ENCODE measurements at regions not wholly inside any gene's neighbourhood (a gene's known extent, or its start where the extent isn't known, plus 50 kb on each side); places are given as distances from the start of the nearest gene placed in this dataset.

DNA sequence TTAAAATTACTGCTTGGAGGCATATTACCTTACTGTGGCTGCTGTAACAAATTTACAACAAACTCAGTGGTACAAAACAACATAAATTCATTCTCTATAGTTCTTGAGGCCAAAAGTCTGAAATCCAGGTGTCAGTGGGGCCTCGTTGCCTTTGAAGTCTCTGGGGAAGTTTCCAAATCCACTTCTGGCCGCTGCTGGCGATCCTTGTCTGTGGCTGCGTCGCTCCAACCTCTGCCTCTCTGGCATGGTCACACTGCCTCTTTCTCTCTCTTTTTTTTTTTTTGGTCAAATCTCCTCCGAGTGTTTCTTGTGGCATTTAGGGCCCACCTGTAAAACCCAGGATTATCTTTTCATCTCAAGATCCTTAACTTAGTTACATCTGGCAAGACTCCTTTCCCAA is 182.8 kb downstream of the ST6GAL2 start:
- H3K27me3 ChIP-seq, result no peaks in the 10 kb centered on the region
- DNase-seq, result no peak
- H3K4me3 ChIP-seq, result no peak overlapping the region
- TF ChIP-seq, protein P1, sequence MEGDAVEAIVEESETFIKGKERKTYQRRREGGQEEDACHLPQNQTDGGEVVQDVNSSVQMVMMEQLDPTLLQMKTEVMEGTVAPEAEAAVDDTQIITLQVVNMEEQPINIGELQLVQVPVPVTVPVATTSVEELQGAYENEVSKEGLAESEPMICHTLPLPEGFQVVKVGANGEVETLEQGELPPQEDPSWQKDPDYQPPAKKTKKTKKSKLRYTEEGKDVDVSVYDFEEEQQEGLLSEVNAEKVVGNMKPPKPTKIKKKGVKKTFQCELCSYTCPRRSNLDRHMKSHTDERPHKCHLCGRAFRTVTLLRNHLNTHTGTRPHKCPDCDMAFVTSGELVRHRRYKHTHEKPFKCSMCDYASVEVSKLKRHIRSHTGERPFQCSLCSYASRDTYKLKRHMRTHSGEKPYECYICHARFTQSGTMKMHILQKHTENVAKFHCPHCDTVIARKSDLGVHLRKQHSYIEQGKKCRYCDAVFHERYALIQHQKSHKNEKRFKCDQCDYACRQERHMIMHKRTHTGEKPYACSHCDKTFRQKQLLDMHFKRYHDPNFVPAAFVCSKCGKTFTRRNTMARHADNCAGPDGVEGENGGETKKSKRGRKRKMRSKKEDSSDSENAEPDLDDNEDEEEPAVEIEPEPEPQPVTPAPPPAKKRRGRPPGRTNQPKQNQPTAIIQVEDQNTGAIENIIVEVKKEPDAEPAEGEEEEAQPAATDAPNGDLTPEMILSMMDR (IDR thresholded peaks at IDR 0.05), result no peak
- TF ChIP-seq POLR2A (IDR thresholded peaks at IDR 0.05), result no peak
- H3K36me3 ChIP-seq, result no peaks in the 10 kb centered on the region
- WGBS (ENCODE audit: insufficient coverage, low coverage, low lambda C conversion rate, missing lambda C conversion rate), result 66% methylated on average over 6 of the region's 6 CpGs
- intact Hi-C loops (cut with DNase I), result no loop called here
- no peak for ATAC-seq
- no peak overlapping the region for H3K27ac ChIP-seq
- H3K9me3 ChIP-seq, result no peaks in the 10 kb centered on the region
- no peaks in the 10 kb centered on the region for H3K4me1 ChIP-seq

DNA sequence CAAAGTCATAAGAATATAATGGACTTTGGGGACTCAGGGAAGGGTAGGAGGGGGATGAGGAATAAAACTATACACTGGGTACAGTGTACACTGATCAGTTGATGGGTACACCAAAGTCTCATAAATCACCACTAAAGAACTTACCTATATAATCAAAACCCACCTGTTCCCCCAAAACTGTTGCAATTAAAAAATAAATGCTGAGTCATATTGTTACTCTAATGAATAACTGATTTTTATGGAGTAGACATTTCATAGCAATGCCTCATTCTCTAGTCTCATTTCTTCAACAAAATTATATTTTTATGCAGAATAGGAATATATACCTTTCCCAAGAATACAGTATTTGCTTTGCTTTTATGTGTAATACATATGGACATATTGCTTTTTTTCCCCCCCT is 181.2 kb downstream of the ST6GAL2 start:
- no peak for DNase-seq
- no peaks in the 10 kb centered on the region for H3K36me3 ChIP-seq
- intact Hi-C loops (cut with DNase I), result no loop called here

DNA sequence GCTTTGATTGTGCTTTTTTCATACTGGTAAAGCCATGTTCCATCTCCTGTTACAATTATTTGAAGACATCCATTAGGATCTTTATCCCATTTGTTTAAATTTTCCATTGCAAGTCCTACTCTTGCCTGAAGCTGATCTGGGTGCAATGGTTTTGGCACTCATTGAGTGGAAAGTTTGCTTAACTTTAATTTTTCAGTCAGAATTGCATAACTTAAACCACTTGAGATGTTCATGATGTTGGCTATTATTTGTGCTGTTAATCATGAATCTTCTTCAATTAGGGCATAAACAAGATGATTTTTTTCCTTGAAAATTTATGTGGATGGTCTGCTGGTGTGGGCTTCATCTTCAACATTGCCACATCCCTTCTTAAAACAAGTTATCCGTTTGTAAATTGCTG is 180.1 kb downstream of the ST6GAL2 start:
- H3K4me1 ChIP-seq, result no peaks in the 10 kb centered on the region
- 33% methylated on average over 1 of the region's 1 CpG for WGBS (ENCODE audit: insufficient coverage, low coverage, low lambda C conversion rate, missing lambda C conversion rate)
- H3K4me3 ChIP-seq, result no peak overlapping the region
- intact Hi-C loops (cut with DNase I), result no loop called here
- no peaks in the 10 kb centered on the region for H3K9me3 ChIP-seq
- no peak overlapping the region for H3K27ac ChIP-seq
- no peak for ATAC-seq
- no peak for DNase-seq
- no peak for TF ChIP-seq POLR2A (IDR thresholded peaks at IDR 0.05)
- TF ChIP-seq, protein P1 (IDR thresholded peaks at IDR 0.05), result no peak
- no peaks in the 10 kb centered on the region for H3K27me3 ChIP-seq
- no peaks in the 10 kb centered on the region for H3K36me3 ChIP-seq

More for the DNA sequence above, 181.2 kb downstream of the ST6GAL2 start:
- no peak overlapping the region for H3K27ac ChIP-seq
- no peaks in the 10 kb centered on the region for H3K4me1 ChIP-seq
- ATAC-seq, result no peak
- H3K27me3 ChIP-seq, result no peaks in the 10 kb centered on the region
- no peaks in the 10 kb centered on the region for H3K9me3 ChIP-seq
- TF ChIP-seq, protein P1 (IDR thresholded peaks at IDR 0.05), result no peak
- TF ChIP-seq POLR2A (IDR thresholded peaks at IDR 0.05), result no peak
- no peak overlapping the region for H3K4me3 ChIP-seq

DNA sequence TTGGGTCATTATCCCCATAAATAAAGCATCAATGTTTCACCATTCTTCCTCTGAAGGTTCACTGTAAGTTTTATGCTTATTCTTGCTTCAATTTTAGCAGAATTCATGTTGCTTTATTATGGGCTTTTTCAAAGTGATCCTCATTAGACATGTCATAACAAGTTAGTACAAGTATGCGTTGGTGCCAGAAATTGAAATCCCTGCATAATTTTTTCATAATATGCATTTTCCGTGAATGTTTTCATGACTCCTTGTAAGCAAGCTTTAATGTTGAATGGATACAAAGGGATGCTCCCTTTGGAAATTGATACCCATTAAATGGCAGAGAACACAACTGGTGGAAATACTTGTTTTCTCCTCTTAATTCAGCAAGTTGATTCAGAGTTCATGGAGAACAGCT is 179.7 kb downstream of the ST6GAL2 start:
- no peak for ATAC-seq
- TF ChIP-seq POLR2A (IDR thresholded peaks at IDR 0.05), result no peak
- TF ChIP-seq, protein P1 (IDR thresholded peaks at IDR 0.05), result no peak

DNA sequence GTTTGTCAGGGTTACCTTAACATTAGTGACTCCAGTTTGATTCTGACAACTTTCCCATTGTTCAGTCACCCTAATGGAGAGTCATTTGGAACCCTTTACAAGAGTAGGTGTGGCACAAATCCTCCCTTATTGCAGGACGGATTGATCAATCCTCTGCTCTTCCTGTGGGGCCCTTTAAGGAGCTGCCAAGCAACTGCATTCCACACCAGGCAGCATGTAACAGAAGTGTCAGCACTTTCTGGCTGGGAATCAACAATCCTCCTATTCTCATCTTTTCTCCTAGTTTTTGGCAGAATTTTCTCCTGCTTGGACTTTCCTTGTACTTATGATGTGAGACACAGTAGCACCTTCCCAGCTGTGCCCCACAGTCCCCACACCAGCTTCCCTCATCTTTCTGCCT is 177.8 kb downstream of the ST6GAL2 start:
- ATAC-seq, result no peak
- H3K27ac ChIP-seq, result no peak overlapping the region
- H3K9me3 ChIP-seq, result no peaks in the 10 kb centered on the region
- H3K27me3 ChIP-seq, result no peaks in the 10 kb centered on the region
- WGBS (ENCODE audit: insufficient coverage, low coverage, low lambda C conversion rate, missing lambda C conversion rate), result 0% methylated on average over 1 of the region's 1 CpG
- intact Hi-C loops (cut with DNase I), result no loop called here
- DNase-seq, result no peak
- TF ChIP-seq, protein P1 (IDR thresholded peaks at IDR 0.05), result no peak
- TF ChIP-seq POLR2A (IDR thresholded peaks at IDR 0.05), result no peak
- H3K4me3 ChIP-seq, result no peak overlapping the region
- H3K36me3 ChIP-seq, result no peaks in the 10 kb centered on the region
- no peaks in the 10 kb centered on the region for H3K4me1 ChIP-seq

More for the DNA sequence above, 179.7 kb downstream of the ST6GAL2 start:
- H3K4me1 ChIP-seq, result no peaks in the 10 kb centered on the region
- WGBS (ENCODE audit: insufficient coverage, low coverage, low lambda C conversion rate, missing lambda C conversion rate), result 60% methylated on average over 2 of the region's 2 CpGs
- no peaks in the 10 kb centered on the region for H3K27me3 ChIP-seq
- no peaks in the 10 kb centered on the region for H3K36me3 ChIP-seq
- intact Hi-C loops (cut with DNase I), result no loop called here
- no peak overlapping the region for H3K27ac ChIP-seq
- H3K4me3 ChIP-seq, result no peak overlapping the region
- DNase-seq, result no peak
- no peaks in the 10 kb centered on the region for H3K9me3 ChIP-seq

All from right lobe of liver (tissue), 6 donors.